Neural cell (in vitro differentiated cells): ENCODE measurements at regions not wholly inside any gene's neighbourhood (a gene's known extent, or its start where the extent isn't known, plus 50 kb on each side); places are given as distances from the start of the nearest gene placed in this dataset.

Source experiments
- H2AFZ ChIP-seq: fragments of 200-600, 300-800 bp; sonication (generic), shearing (Covaris generic); 2 replicates; pipeline ENCODE4 v1.6.0; 2014; ENCODE audit warnings: low read depth, mild to moderate bottlenecking, antibody characterized with exemption, low read length, moderate library complexity
- H3F3A ChIP-seq: fragments of 200-600 bp; shearing (Covaris generic); 2 replicates; pipeline ENCODE4 v1.6.1; 2016; ENCODE audit warnings: mild to moderate bottlenecking, moderate library complexity, mixed read lengths, antibody characterized with exemption, low read length; ENCODE audit not compliant: insufficient read depth, poor library complexity, severe bottlenecking
- H3K27ac ChIP-seq: fragments of 200-600, 300-800 bp; sonication (generic), shearing (Covaris generic); 2 replicates; pipeline ENCODE4 v1.5.1; 2014; ENCODE audit warnings: mild to moderate bottlenecking, low read length, moderate library complexity
- H3K27me3 ChIP-seq: fragments of 300-800, 200-600 bp; sonication (generic), shearing (Covaris generic); 2 replicates; pipeline ENCODE4 v1.6.0; 2014; ENCODE audit warnings: mild to moderate bottlenecking, low read depth, low read length, moderate library complexity; ENCODE audit not compliant: insufficient read depth
- H3K36me3 ChIP-seq: fragments of 300-800, 200-600 bp; sonication (generic), shearing (Covaris generic); 2 replicates; pipeline ENCODE4 v1.5.1; 2014; ENCODE audit warnings: mild to moderate bottlenecking, antibody characterized with exemption, low read length, moderate library complexity; ENCODE audit not compliant: insufficient read depth
- H3K4me2 ChIP-seq: fragments of 300-800, 200-600 bp; sonication (generic), shearing (Covaris generic); 2 replicates; pipeline ENCODE4 v1.6.0; 2014; ENCODE audit warnings: mild to moderate bottlenecking, low read length
- H3K4me3 ChIP-seq: fragments of 300-800, 200-600 bp; sonication (generic), shearing (Covaris generic); 2 replicates; pipeline ENCODE4 v1.5.1; 2014; ENCODE audit warnings: mild to moderate bottlenecking, low read length, moderate library complexity
- H3K79me2 ChIP-seq: fragments of 200-600 bp; shearing (Covaris generic); replicated peaks from 2 replicates; pipeline ENCODE4 v1.6.0; 2014; ENCODE audit warnings: mild to moderate bottlenecking, low read length, moderate library complexity; ENCODE audit not compliant: insufficient read depth
- H3K9ac ChIP-seq: fragments of 300-800, 200-600 bp; sonication (generic), shearing (Covaris generic); 2 replicates; pipeline ENCODE4 v1.6.1; 2016; ENCODE audit warnings: mild to moderate bottlenecking, low read length, mixed read lengths
- H3K9me2 ChIP-seq: fragments of 200-600 bp; shearing (Covaris generic); 2 replicates; pipeline ENCODE4 v1.6.1; 2016; ENCODE audit warnings: mild to moderate bottlenecking, low read length, mixed read lengths; ENCODE audit not compliant: insufficient read depth
- H3K9me3 ChIP-seq: fragments of 200-600, 300-800 bp; sonication (generic), shearing (Covaris generic); 2 replicates; pipeline ENCODE4 v1.6.1; 2016; ENCODE audit warnings: mild to moderate bottlenecking, mixed run types, low read length, moderate library complexity, mixed read lengths
- H4K20me1 ChIP-seq: fragments of 200-600 bp; shearing (Covaris generic); 2 replicates; pipeline ENCODE4 v1.6.1; 2016; ENCODE audit warnings: mild to moderate bottlenecking, mixed run types; ENCODE audit not compliant: insufficient read depth
- EP300 ChIP-seq: fragments of 450-650 bp; conservative IDR thresholded peaks from 2 replicates; pipeline ENCODE4 v1.6.1; 2014; ENCODE audit warnings: antibody characterized with exemption, mild to moderate bottlenecking, moderate library complexity; ENCODE audit not compliant: poor library complexity, severe bottlenecking
- EZH2 ChIP-seq: fragments of 200-600, 300-800 bp; shearing (Covaris generic), sonication (generic); IDR thresholded peaks from 2 replicates; pipeline ENCODE4 v1.6.1; 2014; ENCODE audit warnings: antibody characterized with exemption, low read length, borderline replicate concordance, mild to moderate bottlenecking; ENCODE audit not compliant: insufficient read depth, poor library complexity, severe bottlenecking
- MXI1 ChIP-seq: fragments of 450-650 bp; conservative IDR thresholded peaks from 2 replicates; pipeline ENCODE4 v1.6.1; 2014; ENCODE audit warnings: antibody characterized with exemption, mild to moderate bottlenecking; ENCODE audit not compliant: poor library complexity, severe bottlenecking
- POLR2AphosphoS5 ChIP-seq: IDR thresholded peaks from 2 replicates; pipeline ENCODE4 v1.6.1; 2012
- RAD21 ChIP-seq: fragments of 450-650 bp; conservative IDR thresholded peaks from 2 replicates; pipeline ENCODE4 v1.6.1; 2014; ENCODE audit warnings: antibody characterized with exemption, mild to moderate bottlenecking, moderate library complexity
- SMC3 ChIP-seq: fragments of 450-650 bp; conservative IDR thresholded peaks from 2 replicates; pipeline ENCODE4 v1.6.1; 2014; ENCODE audit warnings: antibody characterized with exemption, mild to moderate bottlenecking, moderate library complexity; ENCODE audit not compliant: poor library complexity
- TAF1 ChIP-seq: IDR thresholded peaks from 2 replicates; pipeline ENCODE4 v1.6.1; 2012; ENCODE audit warnings: low read depth
- TF ChIP-seq, protein P1 (sequence below): fragments of 450-650 bp; IDR thresholded peaks from 2 replicates; pipeline ENCODE4 v1.5.1; 2014; ENCODE audit warnings: antibody characterized with exemption, mild to moderate bottlenecking, moderate library complexity; ENCODE audit not compliant: poor library complexity, severe bottlenecking
- TF ChIP-seq, protein P2 (sequence below): IDR thresholded peaks from 2 replicates; pipeline ENCODE4 v1.6.1; 2012; ENCODE audit warnings: borderline replicate concordance

DNA sequence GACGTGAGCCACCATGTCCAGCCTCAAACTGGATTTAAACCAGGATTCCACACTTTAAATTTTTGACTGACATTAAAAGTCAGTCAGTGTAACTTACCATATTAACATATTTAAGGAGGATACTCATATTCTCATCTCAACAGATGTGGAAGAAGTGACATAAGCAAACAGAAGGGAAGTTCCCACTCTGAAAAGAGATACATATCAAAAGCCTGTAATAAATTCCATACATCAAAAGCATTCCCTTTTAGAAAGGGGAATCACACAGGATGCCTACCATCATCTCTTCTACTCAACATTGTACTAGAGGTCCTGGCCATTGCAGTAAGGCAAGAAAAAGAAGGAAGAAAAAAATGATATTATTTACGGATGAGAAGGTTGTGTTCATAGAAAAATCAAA is 618.2 kb upstream of the DIPK2B start:
- H3K27ac ChIP-seq, result no peak overlapping the region
- H3K4me3 ChIP-seq, result no peak overlapping the region
- no peaks in the 10 kb centered on the region for H3K36me3 ChIP-seq
- no peaks in the 10 kb centered on the region for H3K27me3 ChIP-seq
- no peaks in the 10 kb centered on the region for H3K79me2 ChIP-seq
- no peak overlapping the region for H2AFZ ChIP-seq
- H3K9me2 ChIP-seq, result no peaks in the 10 kb centered on the region
- H3K4me2 ChIP-seq, result no peak overlapping the region
- H3K9me3 ChIP-seq, result no peaks in the 10 kb centered on the region
- H4K20me1 ChIP-seq, result no peaks in the 10 kb centered on the region
- no peak overlapping the region for H3K9ac ChIP-seq
- no peaks in the 10 kb centered on the region for H3F3A ChIP-seq
- TF ChIP-seq RAD21 (no peak), EZH2 (no peak), TAF1 (no peak), MXI1 (no peak), POLR2AphosphoS5 (no peak), EP300 (no peak), SMC3 (no peak)
- TF ChIP-seq, protein P1, sequence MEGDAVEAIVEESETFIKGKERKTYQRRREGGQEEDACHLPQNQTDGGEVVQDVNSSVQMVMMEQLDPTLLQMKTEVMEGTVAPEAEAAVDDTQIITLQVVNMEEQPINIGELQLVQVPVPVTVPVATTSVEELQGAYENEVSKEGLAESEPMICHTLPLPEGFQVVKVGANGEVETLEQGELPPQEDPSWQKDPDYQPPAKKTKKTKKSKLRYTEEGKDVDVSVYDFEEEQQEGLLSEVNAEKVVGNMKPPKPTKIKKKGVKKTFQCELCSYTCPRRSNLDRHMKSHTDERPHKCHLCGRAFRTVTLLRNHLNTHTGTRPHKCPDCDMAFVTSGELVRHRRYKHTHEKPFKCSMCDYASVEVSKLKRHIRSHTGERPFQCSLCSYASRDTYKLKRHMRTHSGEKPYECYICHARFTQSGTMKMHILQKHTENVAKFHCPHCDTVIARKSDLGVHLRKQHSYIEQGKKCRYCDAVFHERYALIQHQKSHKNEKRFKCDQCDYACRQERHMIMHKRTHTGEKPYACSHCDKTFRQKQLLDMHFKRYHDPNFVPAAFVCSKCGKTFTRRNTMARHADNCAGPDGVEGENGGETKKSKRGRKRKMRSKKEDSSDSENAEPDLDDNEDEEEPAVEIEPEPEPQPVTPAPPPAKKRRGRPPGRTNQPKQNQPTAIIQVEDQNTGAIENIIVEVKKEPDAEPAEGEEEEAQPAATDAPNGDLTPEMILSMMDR, result no peak
- TF ChIP-seq, protein P2, sequence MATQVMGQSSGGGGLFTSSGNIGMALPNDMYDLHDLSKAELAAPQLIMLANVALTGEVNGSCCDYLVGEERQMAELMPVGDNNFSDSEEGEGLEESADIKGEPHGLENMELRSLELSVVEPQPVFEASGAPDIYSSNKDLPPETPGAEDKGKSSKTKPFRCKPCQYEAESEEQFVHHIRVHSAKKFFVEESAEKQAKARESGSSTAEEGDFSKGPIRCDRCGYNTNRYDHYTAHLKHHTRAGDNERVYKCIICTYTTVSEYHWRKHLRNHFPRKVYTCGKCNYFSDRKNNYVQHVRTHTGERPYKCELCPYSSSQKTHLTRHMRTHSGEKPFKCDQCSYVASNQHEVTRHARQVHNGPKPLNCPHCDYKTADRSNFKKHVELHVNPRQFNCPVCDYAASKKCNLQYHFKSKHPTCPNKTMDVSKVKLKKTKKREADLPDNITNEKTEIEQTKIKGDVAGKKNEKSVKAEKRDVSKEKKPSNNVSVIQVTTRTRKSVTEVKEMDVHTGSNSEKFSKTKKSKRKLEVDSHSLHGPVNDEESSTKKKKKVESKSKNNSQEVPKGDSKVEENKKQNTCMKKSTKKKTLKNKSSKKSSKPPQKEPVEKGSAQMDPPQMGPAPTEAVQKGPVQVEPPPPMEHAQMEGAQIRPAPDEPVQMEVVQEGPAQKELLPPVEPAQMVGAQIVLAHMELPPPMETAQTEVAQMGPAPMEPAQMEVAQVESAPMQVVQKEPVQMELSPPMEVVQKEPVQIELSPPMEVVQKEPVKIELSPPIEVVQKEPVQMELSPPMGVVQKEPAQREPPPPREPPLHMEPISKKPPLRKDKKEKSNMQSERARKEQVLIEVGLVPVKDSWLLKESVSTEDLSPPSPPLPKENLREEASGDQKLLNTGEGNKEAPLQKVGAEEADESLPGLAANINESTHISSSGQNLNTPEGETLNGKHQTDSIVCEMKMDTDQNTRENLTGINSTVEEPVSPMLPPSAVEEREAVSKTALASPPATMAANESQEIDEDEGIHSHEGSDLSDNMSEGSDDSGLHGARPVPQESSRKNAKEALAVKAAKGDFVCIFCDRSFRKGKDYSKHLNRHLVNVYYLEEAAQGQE, result no peak

DNA sequence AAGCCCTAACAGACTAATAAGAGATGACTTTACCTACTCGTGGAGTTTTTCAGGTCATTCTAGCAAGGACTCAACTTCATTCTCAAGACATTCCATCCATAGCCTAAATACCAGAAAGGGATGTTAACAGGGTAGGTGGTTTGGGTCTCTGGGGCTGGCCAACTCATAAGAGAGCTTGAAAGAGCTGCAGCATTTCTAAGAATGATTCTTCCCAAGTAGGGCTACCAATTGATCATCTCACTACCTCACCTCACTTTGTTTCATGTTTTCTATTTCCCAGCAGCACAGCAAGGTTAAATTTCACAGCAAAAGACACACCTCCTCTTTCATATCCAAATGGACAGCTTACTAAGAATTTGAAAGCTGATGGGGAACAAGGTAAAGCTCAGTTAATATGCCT is 614.8 kb upstream of the DIPK2B start:
- H3K36me3 ChIP-seq, result no peaks in the 10 kb centered on the region
- H3F3A ChIP-seq, result no peaks in the 10 kb centered on the region
- TF ChIP-seq MXI1 (no peak), TAF1 (no peak), EP300 (no peak), RAD21 (no peak), SMC3 (no peak), POLR2AphosphoS5 (no peak), EZH2 (no peak)
- TF ChIP-seq, protein P2, result no peak
- TF ChIP-seq, protein P1, result no peak
- H2AFZ ChIP-seq, result no peak overlapping the region
- no peaks in the 10 kb centered on the region for H3K27me3 ChIP-seq
- H3K79me2 ChIP-seq, result no peaks in the 10 kb centered on the region
- no peaks in the 10 kb centered on the region for H3K9me3 ChIP-seq
- no peaks in the 10 kb centered on the region for H3K9me2 ChIP-seq
- H3K9ac ChIP-seq, result no peak overlapping the region
- no peak overlapping the region for H3K27ac ChIP-seq
- H3K4me3 ChIP-seq, result no peak overlapping the region
- H4K20me1 ChIP-seq, result no peaks in the 10 kb centered on the region
- no peak overlapping the region for H3K4me2 ChIP-seq
